T-helper 2 cell (primary cell): ENCODE measurements at regions not wholly inside any gene's neighbourhood (a gene's known extent, or its start where the extent isn't known, plus 50 kb on each side); places are given as distances from the start of the nearest gene placed in this dataset.

Experiments used
- DNase-seq, 5 experiments: peaks; one replicate each; pipeline versions ENCODE4 v3.0.0 to v3.0.0-alpha.2; 2012 to 2022

GRCh38 chr6:132977413-132977812 is 163.0 kb downstream of the RPS12 start:
- DNase-seq, result no peak

DNA sequence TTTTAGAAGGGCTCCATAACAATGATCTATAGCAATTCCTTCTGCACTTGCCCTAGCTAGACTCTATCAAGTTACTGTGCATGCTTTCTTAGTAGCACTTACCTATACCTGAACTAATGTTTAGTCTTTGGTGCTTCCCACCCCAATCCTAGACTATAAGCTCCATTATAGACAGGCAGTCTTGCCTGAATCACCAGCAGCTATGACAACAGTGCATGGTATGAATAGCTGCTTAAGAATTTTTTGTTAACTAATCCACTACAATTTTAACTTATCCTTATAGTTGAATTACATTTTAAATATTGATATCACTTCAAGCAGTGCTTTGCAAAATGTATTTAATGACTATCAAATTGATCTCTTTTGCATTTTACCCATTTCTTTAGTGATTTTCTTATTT is 164.3 kb downstream of the RPS12 start:
- DNase-seq, result no peak

GRCh38 chr6:132993738-132994137 is 179.4 kb downstream of the RPS12 start:
- no peak for DNase-seq

- no peak for DNase-seq
Observed at GRCh38 chr6:132995009-132995408, 180.6 kb downstream of the RPS12 start.

- DNase-seq, result no peak
Observed at GRCh38 chr6:132995432-132995831, 181.1 kb downstream of the RPS12 start.

GRCh38 chr6:132998418-132998817 is 184.0 kb downstream of the RPS12 start:
- no peak for DNase-seq

- no peak for DNase-seq
Observed at GRCh38 chr6:133001040-133001565, 186.7 kb downstream of the RPS12 start.

DNA sequence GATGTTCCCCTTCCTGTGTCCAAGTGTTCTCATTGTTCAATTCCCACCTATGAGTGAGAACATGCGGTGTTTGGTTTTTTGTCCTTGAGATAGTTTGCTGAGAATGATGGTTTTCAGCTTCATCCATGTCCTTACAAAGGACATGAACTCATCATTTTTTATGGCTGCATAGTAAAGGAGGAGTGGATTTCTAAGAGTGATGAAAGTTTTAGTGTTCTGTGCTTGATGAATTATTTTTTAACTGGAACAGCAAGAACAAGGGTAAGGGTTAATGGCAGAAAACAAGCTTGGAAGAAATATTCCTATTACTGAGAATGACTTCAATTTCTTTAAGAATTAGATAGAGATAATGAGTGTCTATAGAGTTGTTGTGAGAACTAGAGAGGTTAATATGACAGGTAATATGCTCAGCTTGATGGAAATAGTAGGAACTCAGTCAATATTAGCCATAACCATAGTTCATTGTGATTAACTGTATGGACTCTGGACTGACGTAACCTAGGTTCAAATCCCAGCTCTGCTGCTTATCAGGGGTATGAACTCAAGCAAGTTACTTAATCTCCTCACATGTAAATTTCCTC is 190.0 kb downstream of the RPS12 start:
- DNase-seq, result no peak

- DNase-seq, result no peak
Observed at GRCh38 chr6:133012774-133013173, 198.4 kb downstream of the RPS12 start.

- DNase-seq, result no peak
Observed at GRCh38 chr6:133016631-133017030, 202.3 kb downstream of the RPS12 start.

DNA sequence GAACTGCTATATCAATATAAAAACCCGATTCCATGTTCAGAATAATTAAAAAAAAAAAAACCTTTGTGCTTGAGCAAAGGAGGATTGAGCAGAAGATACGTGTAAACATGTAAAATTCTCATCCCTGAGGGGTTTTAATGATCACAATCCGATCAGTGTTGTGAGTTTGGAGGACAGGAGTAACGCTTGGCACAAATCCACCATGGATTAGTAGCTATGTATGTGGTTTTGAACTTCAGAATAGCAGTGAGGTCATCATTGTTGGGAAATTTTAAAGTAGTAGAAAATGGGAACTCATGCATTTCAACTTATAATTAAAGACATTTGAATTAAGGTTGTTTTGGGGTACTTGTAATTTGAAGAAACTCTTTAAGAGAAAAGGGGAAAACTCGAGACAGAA is 203.2 kb downstream of the RPS12 start:
- no peak for DNase-seq

DNA sequence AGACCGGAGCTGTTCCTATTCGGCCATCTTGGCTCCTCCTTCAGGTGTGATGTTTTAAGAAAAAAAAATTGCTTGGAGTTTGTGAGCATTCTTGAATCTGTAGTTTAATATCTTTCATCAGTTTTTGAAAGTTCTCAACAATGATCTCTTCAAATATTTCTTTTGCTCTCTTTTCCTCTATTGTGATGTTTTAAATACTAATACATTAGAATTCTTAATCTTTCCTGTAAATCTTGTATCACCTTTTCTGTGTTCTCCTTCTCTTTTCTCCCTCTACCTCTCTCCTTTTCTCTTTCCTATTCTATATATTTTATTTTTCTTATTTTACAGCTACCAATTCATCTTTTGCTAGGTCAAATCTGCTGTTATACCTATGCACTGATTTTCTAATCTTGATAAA is 212.3 kb downstream of the RPS12 start:
- no peak for DNase-seq

DNA sequence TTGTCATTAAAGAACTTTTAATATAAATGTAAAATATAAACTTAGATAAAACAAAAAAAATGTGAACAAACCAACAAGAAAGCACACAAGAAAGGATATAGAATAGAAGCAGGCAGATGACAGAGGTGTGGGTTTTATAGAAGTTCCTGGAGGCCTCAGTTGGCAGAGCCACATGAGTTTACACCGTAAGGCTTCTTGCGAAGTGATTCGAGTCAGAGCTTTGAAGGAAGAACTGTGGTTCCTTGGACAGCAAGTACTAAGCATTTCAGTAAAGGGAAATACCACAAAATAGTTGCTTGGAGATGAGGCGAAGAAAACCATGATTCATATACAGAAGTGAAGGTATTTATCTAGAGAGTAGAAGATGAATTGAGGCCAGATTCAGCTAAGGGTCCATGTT is 207.9 kb upstream of the EYA4 start:
- peak in 1 of 5 experiments; percentile 15 for DNase-seq

GRCh38 chr6:133034509-133035206 is 206.5 kb upstream of the EYA4 start:
- DNase-seq, result no peak

DNA sequence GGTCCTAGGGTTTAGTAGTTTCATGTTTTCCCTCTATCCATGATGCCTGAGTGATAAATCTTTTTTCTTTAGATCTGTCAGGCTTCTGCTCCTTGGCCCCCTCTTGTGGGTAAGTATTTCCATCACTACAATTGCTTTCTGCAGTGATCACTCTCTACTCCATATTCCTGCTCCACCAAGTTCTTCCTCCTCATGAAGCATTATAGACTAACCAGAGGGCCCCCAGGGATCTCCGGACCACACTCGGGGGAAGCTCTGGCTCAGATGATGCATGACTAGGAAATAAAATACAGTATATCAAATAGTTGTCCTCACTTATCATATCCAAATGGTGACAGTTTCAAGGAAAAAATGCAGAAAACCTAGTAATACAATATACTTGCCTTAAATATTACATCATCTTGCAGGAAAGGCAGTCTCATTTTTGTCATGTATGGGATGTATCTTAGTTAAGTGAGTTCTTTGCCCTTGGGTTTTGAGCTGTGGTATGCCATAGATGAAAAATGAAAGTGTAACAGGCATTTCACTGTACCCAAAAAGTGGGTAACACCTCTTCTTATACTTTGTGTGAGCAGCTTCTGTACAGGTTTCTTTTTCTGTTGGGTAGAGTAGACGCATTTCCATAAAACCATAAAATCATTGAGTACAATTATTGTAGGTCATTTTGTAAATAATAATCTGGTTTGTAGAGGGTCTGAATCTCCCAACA is 200.9 kb upstream of the EYA4 start:
- DNase-seq, result peak in 1 of 5 experiments; percentile 6

GRCh38 chr6:133040803-133041419 is 200.2 kb upstream of the EYA4 start:
- no peak for DNase-seq

- no peak for DNase-seq
Observed at GRCh38 chr6:133042550-133043120, 198.5 kb upstream of the EYA4 start.

- DNase-seq, result no peak
Observed at GRCh38 chr6:133046576-133046975, 194.6 kb upstream of the EYA4 start.

DNA sequence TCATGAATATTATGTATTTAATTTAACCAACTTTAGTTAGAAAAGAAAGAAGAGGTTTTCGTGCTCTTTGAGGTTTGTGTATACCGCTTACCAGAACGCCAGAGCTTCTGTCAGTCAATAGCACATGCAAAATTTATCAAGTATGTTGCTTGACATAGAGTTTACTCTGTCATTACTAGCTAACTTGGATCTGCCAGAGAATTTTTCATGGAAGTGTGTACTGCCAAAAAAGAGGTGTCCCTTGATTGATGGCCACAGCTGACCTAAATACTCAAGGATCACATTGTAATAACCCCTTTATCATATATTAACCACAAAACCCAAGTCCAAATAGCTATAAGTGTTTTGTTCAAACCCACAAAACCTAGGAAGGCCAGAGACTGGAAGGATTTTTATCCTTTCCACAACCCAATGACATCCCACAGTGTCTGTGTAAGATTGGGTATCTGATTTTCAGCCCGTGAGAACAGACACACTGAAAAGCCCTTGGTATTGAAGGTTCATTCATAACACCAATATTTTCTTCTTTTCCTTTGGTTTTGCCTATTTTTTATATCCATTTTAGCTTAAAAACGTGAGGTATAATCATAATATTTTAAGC is 194.0 kb upstream of the EYA4 start:
- no peak for DNase-seq

- no peak for DNase-seq
Observed at GRCh38 chr6:133047706-133048105, 193.5 kb upstream of the EYA4 start.

DNA sequence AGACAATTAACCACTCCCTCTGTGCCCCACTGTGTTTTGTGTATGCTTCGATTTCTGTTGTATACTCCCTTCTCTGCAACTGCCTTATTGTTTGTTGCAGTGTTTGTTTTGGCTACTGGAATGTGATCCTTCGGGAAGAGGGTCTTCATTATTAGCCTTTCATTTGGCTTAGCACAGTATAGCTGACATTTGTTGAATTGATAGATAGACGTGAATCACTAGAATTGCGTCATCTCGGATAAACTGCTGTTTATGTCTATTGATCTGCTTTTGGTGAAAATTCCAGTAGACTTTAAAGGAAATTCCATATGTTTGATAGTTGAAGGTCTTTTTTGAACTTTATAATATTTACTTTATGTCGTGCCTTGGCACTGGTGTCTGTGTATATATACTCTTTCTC is 189.9 kb upstream of the EYA4 start:
- no peak for DNase-seq

- no peak for DNase-seq
Observed at GRCh38 chr6:133052465-133052864, 188.7 kb upstream of the EYA4 start.
